ENCODE measurements at regions not wholly inside any gene's neighbourhood (a gene's known extent, or its start where the extent isn't known, plus 50 kb on each side); places are given as distances from the start of the nearest gene placed in this dataset.
"Not testable (repeated sequence)": the region's sequence is repeated elsewhere in the genome, so short reads cannot be mapped to it uniquely, and the experiment has no call there.

DNA sequence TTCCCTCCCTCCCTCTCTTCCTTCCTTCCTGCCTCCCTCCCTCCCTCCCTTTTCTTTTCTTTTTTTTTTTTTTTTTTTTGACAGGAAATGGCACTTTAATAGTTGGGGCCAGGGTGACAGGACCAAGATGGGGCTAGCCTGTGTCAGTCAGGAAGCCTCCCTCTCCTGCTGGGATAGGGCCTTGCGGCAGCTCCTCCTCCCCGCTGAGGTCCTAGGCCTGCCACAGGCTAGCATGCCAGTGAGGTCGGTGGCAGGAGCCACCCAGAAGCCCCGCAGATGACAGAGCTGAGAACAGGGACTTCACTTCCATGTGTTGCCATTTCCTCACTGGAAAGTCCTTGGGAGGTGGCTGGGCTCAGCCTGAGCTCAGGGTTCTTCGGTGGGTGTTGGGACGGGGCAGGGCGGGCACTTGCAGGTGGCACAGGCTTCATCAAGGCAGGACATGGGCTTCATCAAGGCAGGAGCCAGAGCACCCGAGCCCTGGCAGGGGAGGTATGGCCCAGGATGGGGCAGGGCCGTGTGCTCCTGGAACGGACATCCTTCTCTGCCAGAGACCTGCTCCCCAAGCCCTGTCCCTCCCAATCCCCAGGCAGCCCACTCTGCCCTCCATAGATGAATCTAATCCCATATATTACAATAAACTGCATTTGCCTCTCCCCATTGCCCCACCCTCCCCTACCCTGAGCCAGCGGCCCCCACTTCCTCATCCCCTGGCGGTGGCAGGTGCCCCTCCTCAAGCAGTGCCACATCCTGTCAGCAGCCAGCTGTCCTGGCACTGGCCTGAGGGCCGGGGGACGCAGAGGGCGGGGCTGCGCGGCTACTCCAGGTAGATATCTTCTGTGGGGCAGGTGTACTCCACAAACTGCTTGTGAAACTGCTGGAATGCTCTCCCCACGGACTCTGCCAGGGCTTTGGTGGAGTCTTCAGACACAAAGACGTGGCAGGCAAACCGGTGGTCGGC, 109.8 kb upstream of the PLEKHM1 start:
- not testable (repeated sequence) for H3K36me3 ChIP-seq (ENCODE audit: control insufficient read depth in 1 of 2, insufficient read depth in 2 of 2, low read length in 2 of 2); H3K27me3 ChIP-seq (ENCODE audit: low read depth, low read length); H3K4me3 ChIP-seq (ENCODE audit: low read depth in 1 of 2, low read length in 2 of 2); H3K27ac ChIP-seq (ENCODE audit: low read length); H3K4me1 ChIP-seq (ENCODE audit: control insufficient read depth in 1 of 2, insufficient read depth in 2 of 2, low read length in 2 of 2); H3K9me3 ChIP-seq (ENCODE audit: control insufficient read depth in 1 of 2, low read length in 2 of 2)

DNA sequence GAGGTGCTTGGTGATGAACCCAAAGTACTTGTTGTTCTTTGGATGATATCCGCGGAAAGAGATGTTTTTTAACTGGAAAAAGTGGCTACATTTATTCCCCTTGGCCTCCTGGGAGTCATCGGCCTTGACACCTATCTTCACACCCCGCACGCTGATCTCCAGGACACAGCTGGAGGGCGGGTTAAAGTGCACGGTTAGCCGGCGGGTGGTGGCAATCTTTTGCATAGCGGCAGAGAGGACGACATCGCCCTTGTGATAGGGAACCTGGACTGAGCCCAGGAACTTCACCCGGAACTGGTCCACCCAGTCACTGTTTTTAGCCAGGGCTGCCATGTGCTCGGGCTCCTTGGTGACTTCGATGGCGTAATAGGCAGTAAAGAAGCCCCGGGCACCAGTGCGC, 110.5 kb upstream of the PLEKHM1 start:
- H3K4me3 ChIP-seq (ENCODE audit: low read depth in 1 of 2, low read length in 2 of 2); H3K27me3 ChIP-seq (ENCODE audit: low read depth, low read length); H3K4me1 ChIP-seq (ENCODE audit: control insufficient read depth in 1 of 2, insufficient read depth in 2 of 2, low read length in 2 of 2); H3K27ac ChIP-seq (ENCODE audit: low read length); H3K36me3 ChIP-seq (ENCODE audit: control insufficient read depth in 1 of 2, insufficient read depth in 2 of 2, low read length in 2 of 2); H3K9me3 ChIP-seq (ENCODE audit: control insufficient read depth in 1 of 2, low read length in 2 of 2): not testable (repeated sequence)

DNA sequence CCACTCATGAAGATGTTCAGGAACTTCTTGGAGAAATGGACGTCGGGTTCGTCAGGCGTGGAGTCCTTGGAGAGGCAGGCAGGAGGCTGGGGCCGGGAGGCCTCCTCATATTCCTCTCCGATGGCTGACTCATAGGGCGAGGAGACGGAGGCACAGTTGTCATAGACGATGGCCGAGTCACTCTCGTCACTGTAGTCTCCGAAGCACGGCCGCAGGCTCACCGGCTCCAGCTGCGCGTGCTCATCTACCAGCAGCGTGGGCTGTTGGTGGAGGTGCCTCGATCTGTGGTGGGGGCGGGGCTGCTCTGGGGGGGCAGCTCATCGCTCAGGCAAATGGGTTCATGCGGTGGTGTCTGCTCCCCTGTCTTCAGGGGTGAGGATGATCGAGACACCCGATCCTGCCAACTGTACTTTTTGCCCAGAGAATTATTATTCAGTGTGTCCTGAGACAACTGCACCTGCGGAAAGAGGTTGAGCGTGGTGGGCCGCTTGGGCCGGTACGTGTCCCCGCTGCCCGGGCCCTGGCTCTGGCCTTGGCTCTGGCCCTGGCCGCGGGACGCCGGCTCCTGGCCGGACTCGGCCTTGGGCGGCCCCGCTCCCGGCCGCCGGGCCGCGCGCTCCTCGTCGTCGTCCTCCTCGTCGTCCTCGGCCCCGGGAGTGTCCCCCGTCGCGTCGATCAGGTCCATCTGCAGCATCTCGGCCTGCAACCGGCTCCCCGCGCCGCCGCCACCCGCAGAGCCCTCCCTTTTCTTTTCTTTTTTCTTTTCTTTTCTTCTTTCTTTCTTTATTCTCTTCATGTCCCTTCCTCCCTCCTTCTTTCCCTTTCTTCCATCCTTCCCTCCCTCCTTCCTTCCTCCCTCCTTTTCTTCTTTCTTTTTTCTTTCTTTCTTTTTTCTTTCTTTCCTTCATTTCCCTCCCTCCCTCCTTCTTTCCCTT, 111.4 kb upstream of the PLEKHM1 start:
- H3K4me1 ChIP-seq (ENCODE audit: control insufficient read depth in 1 of 2, insufficient read depth in 2 of 2, low read length in 2 of 2); H3K4me3 ChIP-seq (ENCODE audit: low read depth in 1 of 2, low read length in 2 of 2); H3K27me3 ChIP-seq (ENCODE audit: low read depth, low read length); H3K27ac ChIP-seq (ENCODE audit: low read length); H3K9me3 ChIP-seq (ENCODE audit: control insufficient read depth in 1 of 2, low read length in 2 of 2); H3K36me3 ChIP-seq (ENCODE audit: control insufficient read depth in 1 of 2, insufficient read depth in 2 of 2, low read length in 2 of 2): not testable (repeated sequence)

DNA sequence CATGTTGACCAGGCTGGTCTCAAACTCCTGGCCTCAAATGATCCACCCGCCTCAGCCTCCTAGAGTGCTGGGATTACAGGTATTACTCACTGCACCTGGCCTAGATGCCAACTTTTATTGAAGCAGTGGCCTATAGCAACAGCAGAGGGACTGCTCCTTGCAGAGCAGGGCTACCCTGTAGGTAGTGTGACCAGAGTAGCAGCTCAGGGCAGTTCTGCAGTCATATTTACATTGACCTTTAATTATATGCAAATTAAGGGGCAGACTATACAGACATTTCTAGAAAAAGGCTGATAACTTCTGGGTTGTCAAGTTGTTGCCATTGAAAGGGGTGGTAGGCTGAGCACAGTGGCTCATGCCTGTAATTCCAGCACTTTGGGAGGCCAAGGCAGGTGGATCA, 115.2 kb upstream of the PLEKHM1 start:
- H3K27me3 ChIP-seq (ENCODE audit: low read depth, low read length); H3K27ac ChIP-seq (ENCODE audit: low read length); H3K4me1 ChIP-seq (ENCODE audit: control insufficient read depth in 1 of 2, insufficient read depth in 2 of 2, low read length in 2 of 2); H3K36me3 ChIP-seq (ENCODE audit: control insufficient read depth in 1 of 2, insufficient read depth in 2 of 2, low read length in 2 of 2); H3K9me3 ChIP-seq (ENCODE audit: control insufficient read depth in 1 of 2, low read length in 2 of 2); H3K4me3 ChIP-seq (ENCODE audit: low read depth in 1 of 2, low read length in 2 of 2): not testable (repeated sequence)

DNA sequence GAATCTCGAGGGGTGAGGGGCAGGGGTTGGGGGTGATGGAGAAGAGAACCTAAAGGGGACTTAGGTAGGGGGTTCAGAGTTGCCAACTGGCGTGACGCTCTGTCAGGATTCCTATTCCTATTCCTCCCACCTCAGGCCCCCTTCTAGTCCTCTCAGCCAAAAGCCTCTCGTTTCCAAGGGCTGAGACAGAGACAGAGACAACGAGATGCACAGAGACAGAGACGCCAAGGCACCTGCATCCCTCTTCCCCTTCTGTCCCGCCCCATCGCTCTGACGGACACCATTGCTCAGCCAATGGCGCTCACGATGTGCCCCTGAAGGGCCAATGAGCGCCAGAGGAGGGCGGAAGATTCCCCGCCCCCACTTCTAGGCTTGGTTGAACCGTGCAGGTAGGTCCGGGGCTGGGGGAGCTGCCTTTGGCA, 129.5 kb upstream of the PLEKHM1 start:
- not testable (repeated sequence) for H3K4me1 ChIP-seq (ENCODE audit: control insufficient read depth in 1 of 2, insufficient read depth in 2 of 2, low read length in 2 of 2); H3K36me3 ChIP-seq (ENCODE audit: control insufficient read depth in 1 of 2, insufficient read depth in 2 of 2, low read length in 2 of 2); H3K27me3 ChIP-seq (ENCODE audit: low read depth, low read length); H3K9me3 ChIP-seq (ENCODE audit: control insufficient read depth in 1 of 2, low read length in 2 of 2); H3K27ac ChIP-seq (ENCODE audit: low read length)
- peak overlapping the region in 1 of 2 donors; percentile 61 for H3K4me3 ChIP-seq (ENCODE audit: low read depth in 1 of 2, low read length in 2 of 2)

DNA sequence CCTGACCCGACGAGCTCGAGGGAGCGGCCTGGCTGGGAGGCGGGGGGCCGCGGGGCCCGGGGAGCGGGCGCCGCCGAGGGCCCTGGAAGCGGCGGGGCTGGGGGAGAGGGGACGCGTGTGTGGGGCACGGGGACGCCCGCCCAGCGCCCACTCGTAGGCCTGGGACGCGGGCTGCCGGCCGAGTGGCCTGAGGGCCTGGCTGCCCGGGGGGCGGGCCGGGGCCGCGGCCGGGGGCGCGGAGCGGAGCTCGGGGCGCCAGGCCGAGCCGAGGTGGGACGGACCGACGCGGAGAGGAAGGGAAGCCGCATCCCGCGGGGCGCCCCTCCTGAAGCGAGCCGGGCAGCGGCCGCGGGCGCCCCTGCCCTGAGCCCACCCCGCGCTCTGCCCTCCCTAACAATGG, 129.9 kb upstream of the PLEKHM1 start:
- not testable (repeated sequence) for H3K36me3 ChIP-seq (ENCODE audit: control insufficient read depth in 1 of 2, insufficient read depth in 2 of 2, low read length in 2 of 2); H3K27me3 ChIP-seq (ENCODE audit: low read depth, low read length); H3K4me1 ChIP-seq (ENCODE audit: control insufficient read depth in 1 of 2, insufficient read depth in 2 of 2, low read length in 2 of 2); H3K27ac ChIP-seq (ENCODE audit: low read length); H3K9me3 ChIP-seq (ENCODE audit: control insufficient read depth in 1 of 2, low read length in 2 of 2)
- peak overlapping the region in 1 of 2 donors; percentile 61 for H3K4me3 ChIP-seq (ENCODE audit: low read depth in 1 of 2, low read length in 2 of 2)

DNA sequence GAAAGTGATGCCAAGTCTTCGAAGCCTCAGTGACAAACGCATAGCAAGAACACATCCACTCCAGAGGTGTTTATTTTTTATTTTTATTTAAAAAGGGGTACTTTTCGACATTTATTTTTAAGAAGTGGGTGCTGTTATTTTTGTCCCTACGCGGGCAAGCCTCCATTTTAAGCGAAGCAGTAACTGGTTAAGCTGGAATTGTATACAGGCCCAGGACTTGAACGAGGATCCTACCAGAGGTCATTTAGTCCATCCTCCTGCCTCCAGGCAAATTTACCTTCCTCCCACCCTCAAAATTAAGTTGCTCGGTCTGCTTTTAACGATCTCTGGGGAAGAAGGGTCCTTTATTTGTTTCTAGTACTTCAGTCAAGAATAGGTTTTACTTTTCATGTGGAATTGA, 130.6 kb upstream of the PLEKHM1 start:
- not testable (repeated sequence) for H3K36me3 ChIP-seq (ENCODE audit: control insufficient read depth in 1 of 2, insufficient read depth in 2 of 2, low read length in 2 of 2); H3K4me1 ChIP-seq (ENCODE audit: control insufficient read depth in 1 of 2, insufficient read depth in 2 of 2, low read length in 2 of 2); H3K27me3 ChIP-seq (ENCODE audit: low read depth, low read length); H3K9me3 ChIP-seq (ENCODE audit: control insufficient read depth in 1 of 2, low read length in 2 of 2); H3K27ac ChIP-seq (ENCODE audit: low read length); H3K4me3 ChIP-seq (ENCODE audit: low read depth in 1 of 2, low read length in 2 of 2)

DNA sequence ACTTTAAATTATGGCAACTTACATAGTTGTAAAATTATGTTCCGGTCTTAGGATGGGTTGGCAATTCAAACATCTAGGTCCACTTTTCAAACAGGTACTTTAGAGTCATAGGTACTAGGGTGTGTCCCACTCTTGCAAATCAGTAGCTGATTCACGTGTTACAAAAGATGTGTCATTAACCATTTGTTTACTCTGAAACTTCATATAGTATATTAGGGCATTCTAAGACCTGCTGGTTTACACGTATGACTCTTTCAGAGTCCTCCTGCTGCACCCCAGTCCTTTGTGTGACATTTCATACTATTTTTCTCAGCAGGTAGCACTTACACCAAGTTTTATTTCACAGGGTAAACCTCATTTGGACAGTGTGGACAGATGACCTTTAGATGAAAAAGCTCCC, 131.8 kb upstream of the PLEKHM1 start:
- not testable (repeated sequence) for H3K27ac ChIP-seq (ENCODE audit: low read length); H3K4me1 ChIP-seq (ENCODE audit: control insufficient read depth in 1 of 2, insufficient read depth in 2 of 2, low read length in 2 of 2); H3K9me3 ChIP-seq (ENCODE audit: control insufficient read depth in 1 of 2, low read length in 2 of 2); H3K4me3 ChIP-seq (ENCODE audit: low read depth in 1 of 2, low read length in 2 of 2); H3K27me3 ChIP-seq (ENCODE audit: low read depth, low read length); H3K36me3 ChIP-seq (ENCODE audit: control insufficient read depth in 1 of 2, insufficient read depth in 2 of 2, low read length in 2 of 2)

DNA sequence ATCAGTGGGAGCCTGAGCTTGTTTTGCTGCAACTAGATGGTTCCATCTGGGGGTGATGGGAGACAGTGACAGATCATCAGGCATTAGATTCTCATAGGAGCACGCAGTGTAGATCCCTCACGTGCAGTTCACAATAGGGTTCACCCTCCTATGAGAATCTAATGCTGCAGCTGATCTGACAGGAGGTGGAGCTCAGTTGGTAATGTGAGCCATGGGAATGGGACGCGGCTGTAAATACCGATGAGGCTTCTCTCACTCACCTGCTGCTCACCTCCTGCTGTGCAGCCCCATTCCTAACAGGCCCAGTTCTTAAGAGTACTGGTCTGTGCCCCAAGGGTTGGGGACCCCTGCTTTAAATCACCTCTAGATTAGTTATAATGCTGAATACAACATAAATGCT, 137.5 kb upstream of the PLEKHM1 start:
- peaks cover 8 to 33% of the 10 kb centered on the region in 2 donors for H3K36me3 ChIP-seq (ENCODE audit: control insufficient read depth in 1 of 2, insufficient read depth in 2 of 2, low read length in 2 of 2)
- H3K9me3 ChIP-seq (ENCODE audit: control insufficient read depth in 1 of 2, low read length in 2 of 2), result no peaks in the 10 kb centered on the region
- no peaks in the 10 kb centered on the region for H3K27me3 ChIP-seq (ENCODE audit: low read depth, low read length)
- H3K4me1 ChIP-seq (ENCODE audit: control insufficient read depth in 1 of 2, insufficient read depth in 2 of 2, low read length in 2 of 2), result no peaks in the 10 kb centered on the region
- H3K27ac ChIP-seq (ENCODE audit: low read length), result no peak overlapping the region
- no peak overlapping the region for H3K4me3 ChIP-seq (ENCODE audit: low read depth in 1 of 2, low read length in 2 of 2)

DNA sequence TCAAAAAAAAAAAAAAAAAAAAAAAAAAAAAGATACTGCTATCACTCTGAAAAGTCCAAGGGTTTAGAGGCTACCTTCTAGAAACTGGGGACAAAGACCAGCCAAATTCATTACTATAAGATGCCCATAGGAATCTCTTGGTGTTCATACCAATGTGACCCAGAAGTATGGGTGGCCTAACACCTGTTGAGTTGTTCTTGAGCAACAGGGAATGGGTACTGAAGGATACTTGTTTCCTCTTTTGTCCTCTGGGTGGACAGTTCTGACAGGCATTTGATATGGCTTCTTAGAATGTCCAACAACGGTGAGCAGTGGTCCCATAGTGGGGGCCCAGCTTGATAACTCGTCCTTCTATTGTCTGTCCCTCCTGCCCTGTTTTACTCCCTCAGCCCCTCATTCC, 141.4 kb upstream of the PLEKHM1 start:
- H3K9me3 ChIP-seq (ENCODE audit: control insufficient read depth in 1 of 2, low read length in 2 of 2), result no peaks in the 10 kb centered on the region
- H3K27ac ChIP-seq (ENCODE audit: low read length), result no peak overlapping the region
- H3K4me3 ChIP-seq (ENCODE audit: low read depth in 1 of 2, low read length in 2 of 2), result no peak overlapping the region
- H3K36me3 ChIP-seq (ENCODE audit: control insufficient read depth in 1 of 2, insufficient read depth in 2 of 2, low read length in 2 of 2), result peaks cover 8 to 36% of the 10 kb centered on the region in 2 donors
- no peaks in the 10 kb centered on the region for H3K27me3 ChIP-seq (ENCODE audit: low read depth, low read length)
- H3K4me1 ChIP-seq (ENCODE audit: control insufficient read depth in 1 of 2, insufficient read depth in 2 of 2, low read length in 2 of 2), result no peaks in the 10 kb centered on the region

DNA sequence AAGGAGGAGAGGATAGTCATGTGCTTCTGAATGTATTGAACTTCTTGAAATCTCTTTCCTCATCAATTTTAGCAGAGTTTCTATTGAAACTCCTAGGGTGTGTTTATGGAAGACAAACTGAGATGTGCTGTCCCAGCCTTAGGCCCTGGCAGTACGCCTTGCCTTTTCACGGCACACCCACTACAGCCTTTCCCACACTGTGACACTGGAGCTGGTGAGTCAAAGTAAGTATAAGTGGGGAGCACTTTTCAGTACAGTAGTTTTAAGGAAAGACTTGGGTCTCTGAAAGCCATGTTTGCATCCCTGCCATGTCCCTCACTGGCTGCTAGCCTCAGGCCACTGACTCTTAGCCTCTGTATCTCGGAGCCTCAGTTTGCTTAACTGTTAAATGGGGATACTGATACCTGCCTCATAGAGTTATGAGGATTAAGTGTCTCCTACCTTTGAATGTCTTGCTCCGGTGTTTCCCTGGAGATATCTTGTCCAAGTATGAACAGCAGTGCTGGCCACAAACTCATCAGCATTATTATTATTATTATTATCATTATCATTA, 144.7 kb upstream of the CRHR1 start:
- Histone ChIP-seq H3K36me3 (ENCODE audit: control insufficient read depth in 1 of 2, insufficient read depth in 2 of 2, low read length in 2 of 2) (peaks cover 6 to 13% of the 10 kb centered on the region in 2 donors), H3K4me3 (ENCODE audit: low read depth in 1 of 2, low read length in 2 of 2) (no peak overlapping the region), H3K4me1 (ENCODE audit: control insufficient read depth in 1 of 2, insufficient read depth in 2 of 2, low read length in 2 of 2) (no peaks in the 10 kb centered on the region), H3K27me3 (ENCODE audit: low read depth, low read length) (no peaks in the 10 kb centered on the region), H3K27ac (ENCODE audit: low read length) (no peak overlapping the region), H3K9me3 (ENCODE audit: control insufficient read depth in 1 of 2, low read length in 2 of 2) (no peaks in the 10 kb centered on the region)
